ENCODE measurements at regions not wholly inside any gene's neighbourhood (a gene's known extent, or its start where the extent isn't known, plus 50 kb on each side); places are given as distances from the start of the nearest gene placed in this dataset.

DNA sequence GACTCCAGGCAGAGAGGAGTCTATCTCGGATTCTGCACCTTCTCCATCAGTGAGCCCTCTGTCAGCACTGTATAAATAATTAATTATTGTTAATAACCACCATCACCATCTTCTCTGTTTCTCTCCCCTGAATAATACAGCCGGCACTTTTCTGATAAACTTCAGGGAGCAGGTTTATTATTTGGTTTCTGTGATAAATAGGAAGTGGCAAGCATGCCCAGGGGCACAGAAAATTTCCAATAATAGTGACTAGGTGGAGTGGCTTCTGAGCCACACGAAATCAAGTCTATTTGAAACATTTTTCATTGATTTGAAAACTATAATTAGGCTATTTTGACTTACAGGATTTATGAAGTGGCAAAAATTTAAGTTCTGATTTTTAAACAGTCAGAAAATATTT, 186.8 kb upstream of the TMEM229A start:
- TF ChIP-seq, protein P1, sequence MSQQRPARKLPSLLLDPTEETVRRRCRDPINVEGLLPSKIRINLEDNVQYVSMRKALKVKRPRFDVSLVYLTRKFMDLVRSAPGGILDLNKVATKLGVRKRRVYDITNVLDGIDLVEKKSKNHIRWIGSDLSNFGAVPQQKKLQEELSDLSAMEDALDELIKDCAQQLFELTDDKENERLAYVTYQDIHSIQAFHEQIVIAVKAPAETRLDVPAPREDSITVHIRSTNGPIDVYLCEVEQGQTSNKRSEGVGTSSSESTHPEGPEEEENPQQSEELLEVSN (IDR thresholded peaks at IDR 0.05; ENCODE audit: borderline replicate concordance, low read depth), result no peak
- TF ChIP-seq, protein P2, sequence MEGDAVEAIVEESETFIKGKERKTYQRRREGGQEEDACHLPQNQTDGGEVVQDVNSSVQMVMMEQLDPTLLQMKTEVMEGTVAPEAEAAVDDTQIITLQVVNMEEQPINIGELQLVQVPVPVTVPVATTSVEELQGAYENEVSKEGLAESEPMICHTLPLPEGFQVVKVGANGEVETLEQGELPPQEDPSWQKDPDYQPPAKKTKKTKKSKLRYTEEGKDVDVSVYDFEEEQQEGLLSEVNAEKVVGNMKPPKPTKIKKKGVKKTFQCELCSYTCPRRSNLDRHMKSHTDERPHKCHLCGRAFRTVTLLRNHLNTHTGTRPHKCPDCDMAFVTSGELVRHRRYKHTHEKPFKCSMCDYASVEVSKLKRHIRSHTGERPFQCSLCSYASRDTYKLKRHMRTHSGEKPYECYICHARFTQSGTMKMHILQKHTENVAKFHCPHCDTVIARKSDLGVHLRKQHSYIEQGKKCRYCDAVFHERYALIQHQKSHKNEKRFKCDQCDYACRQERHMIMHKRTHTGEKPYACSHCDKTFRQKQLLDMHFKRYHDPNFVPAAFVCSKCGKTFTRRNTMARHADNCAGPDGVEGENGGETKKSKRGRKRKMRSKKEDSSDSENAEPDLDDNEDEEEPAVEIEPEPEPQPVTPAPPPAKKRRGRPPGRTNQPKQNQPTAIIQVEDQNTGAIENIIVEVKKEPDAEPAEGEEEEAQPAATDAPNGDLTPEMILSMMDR (IDR thresholded peaks at IDR 0.05), result no peak
- TF ChIP-seq NFE2L2 (conservative IDR thresholded peaks at IDR 0.05; ENCODE audit: low read length) (no peak), EP300 (IDR thresholded peaks at IDR 0.05) (no peak), SMC3 (IDR thresholded peaks at IDR 0.05) (no peak), POLR2AphosphoS2 (conservative IDR thresholded peaks at IDR 0.05; ENCODE audit: low read length) (no peak), POLR2A (IDR thresholded peaks at IDR 0.05; ENCODE audit: low read length) (no peak), TP53 (CRISPR knock-in tag; IDR thresholded peaks at IDR 0.05) (no peak), RCOR1 (IDR thresholded peaks at IDR 0.05; ENCODE audit: low read depth, low read length) (no peak), HOXA7 (CRISPR knock-in tag; IDR thresholded peaks at IDR 0.05) (no peak), RFX5 (IDR thresholded peaks at IDR 0.05) (no peak), KDM5A (IDR thresholded peaks at IDR 0.05) (no peak), RNF2 (IDR thresholded peaks at IDR 0.05; ENCODE audit: borderline replicate concordance, low read depth) (no peak)
- TF ChIP-seq, protein P3, sequence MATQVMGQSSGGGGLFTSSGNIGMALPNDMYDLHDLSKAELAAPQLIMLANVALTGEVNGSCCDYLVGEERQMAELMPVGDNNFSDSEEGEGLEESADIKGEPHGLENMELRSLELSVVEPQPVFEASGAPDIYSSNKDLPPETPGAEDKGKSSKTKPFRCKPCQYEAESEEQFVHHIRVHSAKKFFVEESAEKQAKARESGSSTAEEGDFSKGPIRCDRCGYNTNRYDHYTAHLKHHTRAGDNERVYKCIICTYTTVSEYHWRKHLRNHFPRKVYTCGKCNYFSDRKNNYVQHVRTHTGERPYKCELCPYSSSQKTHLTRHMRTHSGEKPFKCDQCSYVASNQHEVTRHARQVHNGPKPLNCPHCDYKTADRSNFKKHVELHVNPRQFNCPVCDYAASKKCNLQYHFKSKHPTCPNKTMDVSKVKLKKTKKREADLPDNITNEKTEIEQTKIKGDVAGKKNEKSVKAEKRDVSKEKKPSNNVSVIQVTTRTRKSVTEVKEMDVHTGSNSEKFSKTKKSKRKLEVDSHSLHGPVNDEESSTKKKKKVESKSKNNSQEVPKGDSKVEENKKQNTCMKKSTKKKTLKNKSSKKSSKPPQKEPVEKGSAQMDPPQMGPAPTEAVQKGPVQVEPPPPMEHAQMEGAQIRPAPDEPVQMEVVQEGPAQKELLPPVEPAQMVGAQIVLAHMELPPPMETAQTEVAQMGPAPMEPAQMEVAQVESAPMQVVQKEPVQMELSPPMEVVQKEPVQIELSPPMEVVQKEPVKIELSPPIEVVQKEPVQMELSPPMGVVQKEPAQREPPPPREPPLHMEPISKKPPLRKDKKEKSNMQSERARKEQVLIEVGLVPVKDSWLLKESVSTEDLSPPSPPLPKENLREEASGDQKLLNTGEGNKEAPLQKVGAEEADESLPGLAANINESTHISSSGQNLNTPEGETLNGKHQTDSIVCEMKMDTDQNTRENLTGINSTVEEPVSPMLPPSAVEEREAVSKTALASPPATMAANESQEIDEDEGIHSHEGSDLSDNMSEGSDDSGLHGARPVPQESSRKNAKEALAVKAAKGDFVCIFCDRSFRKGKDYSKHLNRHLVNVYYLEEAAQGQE (IDR thresholded peaks at IDR 0.05), result no peak

All from A549 (cell line).